ENCODE measurements at regions not wholly inside any gene's neighbourhood (a gene's known extent, or its start where the extent isn't known, plus 50 kb on each side); places are given as distances from the start of the nearest gene placed in this dataset.

DNA sequence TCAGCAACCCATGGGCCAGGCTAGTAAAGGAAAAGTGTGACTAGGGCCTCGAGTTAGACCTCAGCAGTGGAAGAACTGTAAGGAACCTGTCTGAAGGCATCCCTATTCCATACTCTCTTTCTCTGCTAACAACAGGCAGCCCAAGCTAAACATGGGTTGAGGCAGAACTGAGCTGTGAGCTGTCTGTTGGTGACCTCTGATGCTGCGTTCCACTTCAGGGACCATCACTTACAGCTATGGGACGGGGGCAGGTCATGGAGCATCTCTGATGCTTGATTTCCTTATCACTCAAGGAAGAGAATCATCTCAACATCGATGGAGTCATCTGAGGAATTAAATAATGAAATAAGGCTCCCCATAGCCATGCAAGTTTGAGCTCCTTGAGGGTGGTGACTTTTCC, 174.8 kb downstream of the ACTL7B start:
- H3K36me3 ChIP-seq (ENCODE audit: control insufficient read depth in 2 of 2, extremely low read depth in 1 of 2, insufficient read depth in 2 of 2, low read length in 2 of 2): no peaks in the 10 kb centered on the region
- no peak overlapping the region for H3K27ac ChIP-seq (ENCODE audit: control insufficient read depth, insufficient read depth, low read length)
- H3K79me2 ChIP-seq (ENCODE audit: control insufficient read depth, insufficient read depth, low read length): no peaks in the 10 kb centered on the region
- no peaks in the 10 kb centered on the region for H3K9me1 ChIP-seq (ENCODE audit: control insufficient read depth, extremely low read depth, insufficient read depth, low read length)
- DNase-seq (ENCODE audit: low read depth, low spot score) (no peak), FAIRE-seq (no peak)
- no peaks in the 10 kb centered on the region for H3K9me3 ChIP-seq (ENCODE audit: control insufficient read depth, low read depth, low read length)
- dilution Hi-C loops (cut with MboI; ENCODE audit: extremely low pct_ligation_motif_present, low sequenced_read_pairs): no loop called here
- no peak overlapping the region for H3K9ac ChIP-seq (ENCODE audit: control insufficient read depth, extremely low read depth, insufficient read depth, low read length)
- no peaks in the 10 kb centered on the region for H3K4me1 ChIP-seq (ENCODE audit: control insufficient read depth, extremely low read depth, insufficient read depth, low read length)
- no peaks in the 10 kb centered on the region for H4K20me1 ChIP-seq (ENCODE audit: control insufficient read depth, extremely low read depth, insufficient read depth, low read length)
- H3K27me3 ChIP-seq (ENCODE audit: control insufficient read depth, extremely low read depth, insufficient read depth, low read length): no peaks in the 10 kb centered on the region
- no peak for TF ChIP-seq EZH2 (IDR thresholded peaks at IDR 0.05; ENCODE audit: low read length)
- TF ChIP-seq, protein P1, sequence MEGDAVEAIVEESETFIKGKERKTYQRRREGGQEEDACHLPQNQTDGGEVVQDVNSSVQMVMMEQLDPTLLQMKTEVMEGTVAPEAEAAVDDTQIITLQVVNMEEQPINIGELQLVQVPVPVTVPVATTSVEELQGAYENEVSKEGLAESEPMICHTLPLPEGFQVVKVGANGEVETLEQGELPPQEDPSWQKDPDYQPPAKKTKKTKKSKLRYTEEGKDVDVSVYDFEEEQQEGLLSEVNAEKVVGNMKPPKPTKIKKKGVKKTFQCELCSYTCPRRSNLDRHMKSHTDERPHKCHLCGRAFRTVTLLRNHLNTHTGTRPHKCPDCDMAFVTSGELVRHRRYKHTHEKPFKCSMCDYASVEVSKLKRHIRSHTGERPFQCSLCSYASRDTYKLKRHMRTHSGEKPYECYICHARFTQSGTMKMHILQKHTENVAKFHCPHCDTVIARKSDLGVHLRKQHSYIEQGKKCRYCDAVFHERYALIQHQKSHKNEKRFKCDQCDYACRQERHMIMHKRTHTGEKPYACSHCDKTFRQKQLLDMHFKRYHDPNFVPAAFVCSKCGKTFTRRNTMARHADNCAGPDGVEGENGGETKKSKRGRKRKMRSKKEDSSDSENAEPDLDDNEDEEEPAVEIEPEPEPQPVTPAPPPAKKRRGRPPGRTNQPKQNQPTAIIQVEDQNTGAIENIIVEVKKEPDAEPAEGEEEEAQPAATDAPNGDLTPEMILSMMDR (optimal IDR thresholded peaks at IDR 0.05 in 1 of 3, IDR thresholded peaks at IDR 0.05 in 1 of 3, conservative IDR thresholded peaks at IDR 0.05 in 1 of 3; ENCODE audit: extremely low read depth in 1 of 3, insufficient read depth in 2 of 3, low read length in 3 of 3): no peak
- H3K4me3 ChIP-seq (ENCODE audit: control insufficient read depth in 2 of 3, extremely low read depth in 1 of 3, insufficient read depth in 2 of 3, low read depth in 1 of 3, low read length in 3 of 3): no peak overlapping the region
- H3K4me2 ChIP-seq (ENCODE audit: control insufficient read depth, extremely low read depth, insufficient read depth, low read depth, low read length): no peak overlapping the region
- no peak overlapping the region for H2AFZ ChIP-seq (ENCODE audit: control insufficient read depth, low read length)

DNA sequence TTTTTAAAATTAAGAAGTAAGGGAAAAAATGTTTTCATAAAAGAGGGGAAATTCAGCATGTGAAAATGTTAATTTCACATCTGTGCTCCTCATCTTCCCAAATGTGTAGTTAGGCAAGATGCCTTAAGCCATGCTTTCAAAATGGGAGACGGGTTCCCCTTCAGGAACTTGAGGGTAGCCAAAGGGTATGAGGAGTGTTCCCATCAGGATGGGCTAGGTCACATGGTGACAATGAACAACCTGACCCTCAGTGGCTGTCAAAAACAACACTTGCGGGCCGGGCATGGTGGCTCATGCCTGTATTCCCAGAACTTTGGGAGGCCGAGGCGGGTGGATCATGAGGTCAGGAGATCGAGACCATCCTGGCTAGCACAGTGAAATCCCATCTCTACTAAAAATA, 178.0 kb downstream of the ACTL7B start:
- H2AFZ ChIP-seq (ENCODE audit: control insufficient read depth, low read length): no peak overlapping the region
- H3K9me3 ChIP-seq (ENCODE audit: control insufficient read depth, low read depth, low read length): no peaks in the 10 kb centered on the region
- H3K4me2 ChIP-seq (ENCODE audit: control insufficient read depth, extremely low read depth, insufficient read depth, low read depth, low read length): no peak overlapping the region
- H3K27me3 ChIP-seq (ENCODE audit: control insufficient read depth, extremely low read depth, insufficient read depth, low read length): no peaks in the 10 kb centered on the region
- no peak overlapping the region for H3K9ac ChIP-seq (ENCODE audit: control insufficient read depth, extremely low read depth, insufficient read depth, low read length)
- no peaks in the 10 kb centered on the region for H4K20me1 ChIP-seq (ENCODE audit: control insufficient read depth, extremely low read depth, insufficient read depth, low read length)
- DNase-seq (ENCODE audit: low read depth, low spot score) (no peak), FAIRE-seq (no peak)
- peaks cover 18% of the 10 kb centered on the region for H3K4me1 ChIP-seq (ENCODE audit: control insufficient read depth, extremely low read depth, insufficient read depth, low read length)
- H3K79me2 ChIP-seq (ENCODE audit: control insufficient read depth, insufficient read depth, low read length): no peaks in the 10 kb centered on the region
- dilution Hi-C loops (cut with MboI; ENCODE audit: extremely low pct_ligation_motif_present, low sequenced_read_pairs): no loop called here
- H3K27ac ChIP-seq (ENCODE audit: control insufficient read depth, insufficient read depth, low read length): no peak overlapping the region
- no peaks in the 10 kb centered on the region for H3K36me3 ChIP-seq (ENCODE audit: control insufficient read depth in 2 of 2, extremely low read depth in 1 of 2, insufficient read depth in 2 of 2, low read length in 2 of 2)
- no peak overlapping the region for H3K4me3 ChIP-seq (ENCODE audit: control insufficient read depth in 2 of 3, extremely low read depth in 1 of 3, insufficient read depth in 2 of 3, low read depth in 1 of 3, low read length in 3 of 3)
- H3K9me1 ChIP-seq (ENCODE audit: control insufficient read depth, extremely low read depth, insufficient read depth, low read length): no peaks in the 10 kb centered on the region
- TF ChIP-seq, protein P1 (optimal IDR thresholded peaks at IDR 0.05 in 1 of 3, IDR thresholded peaks at IDR 0.05 in 1 of 3, conservative IDR thresholded peaks at IDR 0.05 in 1 of 3; ENCODE audit: extremely low read depth in 1 of 3, insufficient read depth in 2 of 3, low read length in 3 of 3): no peak
- TF ChIP-seq EZH2 (IDR thresholded peaks at IDR 0.05; ENCODE audit: low read length): no peak

All from keratinocyte (primary cell).